ENCODE measurements at regions not wholly inside any gene's neighbourhood (a gene's known extent, or its start where the extent isn't known, plus 50 kb on each side); places are given as distances from the start of the nearest gene placed in this dataset.
A peak's percentile ranks its signal among the peaks of the same experiment; 100 is the strongest.

GRCh38 chrX:9324676-9325075 lies 140.2 kb upstream of the TBL1X start:
- DNase-seq (no peak), ATAC-seq (no peak)
- H3K9me3 ChIP-seq = no peaks in the 10 kb centered on the region
- intact Hi-C loops (cut with DNase I, micrococcal nuclease) = no loop called here
- no peak overlapping the region for H3K4me3 ChIP-seq
- H3K36me3 ChIP-seq (ENCODE audit: low read depth) = no peaks in the 10 kb centered on the region
- H3K4me1 ChIP-seq (ENCODE audit: low read depth) = no peaks in the 10 kb centered on the region
- TF ChIP-seq, protein P1, sequence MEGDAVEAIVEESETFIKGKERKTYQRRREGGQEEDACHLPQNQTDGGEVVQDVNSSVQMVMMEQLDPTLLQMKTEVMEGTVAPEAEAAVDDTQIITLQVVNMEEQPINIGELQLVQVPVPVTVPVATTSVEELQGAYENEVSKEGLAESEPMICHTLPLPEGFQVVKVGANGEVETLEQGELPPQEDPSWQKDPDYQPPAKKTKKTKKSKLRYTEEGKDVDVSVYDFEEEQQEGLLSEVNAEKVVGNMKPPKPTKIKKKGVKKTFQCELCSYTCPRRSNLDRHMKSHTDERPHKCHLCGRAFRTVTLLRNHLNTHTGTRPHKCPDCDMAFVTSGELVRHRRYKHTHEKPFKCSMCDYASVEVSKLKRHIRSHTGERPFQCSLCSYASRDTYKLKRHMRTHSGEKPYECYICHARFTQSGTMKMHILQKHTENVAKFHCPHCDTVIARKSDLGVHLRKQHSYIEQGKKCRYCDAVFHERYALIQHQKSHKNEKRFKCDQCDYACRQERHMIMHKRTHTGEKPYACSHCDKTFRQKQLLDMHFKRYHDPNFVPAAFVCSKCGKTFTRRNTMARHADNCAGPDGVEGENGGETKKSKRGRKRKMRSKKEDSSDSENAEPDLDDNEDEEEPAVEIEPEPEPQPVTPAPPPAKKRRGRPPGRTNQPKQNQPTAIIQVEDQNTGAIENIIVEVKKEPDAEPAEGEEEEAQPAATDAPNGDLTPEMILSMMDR (IDR thresholded peaks at IDR 0.05) = no peak

DNA sequence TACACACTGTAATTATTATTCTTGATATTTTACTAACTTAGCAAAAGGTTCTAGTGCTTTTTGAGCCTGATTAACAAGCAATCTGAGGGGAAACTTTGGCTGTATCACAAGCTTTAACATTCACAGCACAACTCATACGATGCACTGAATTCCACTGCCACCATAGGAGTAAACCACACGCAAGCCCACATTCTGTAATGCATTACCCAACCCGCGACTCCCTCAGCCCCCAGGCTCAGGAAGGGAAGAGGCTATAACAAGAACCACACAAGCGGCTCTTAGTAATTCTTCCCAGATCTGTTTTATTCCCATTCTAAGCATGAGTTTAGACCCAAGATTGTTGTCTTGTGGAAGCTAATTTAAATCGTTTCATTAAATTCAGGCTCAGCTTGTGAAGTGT lies 138.5 kb upstream of the TBL1X start:
- intact Hi-C loops (cut with DNase I, micrococcal nuclease) = no loop called here
- Histone ChIP-seq H3K4me3 (no peak overlapping the region), H3K36me3 (ENCODE audit: low read depth) (no peaks in the 10 kb centered on the region), H3K9me3 (no peaks in the 10 kb centered on the region), H3K4me1 (ENCODE audit: low read depth) (no peaks in the 10 kb centered on the region)
- DNase-seq (no peak), ATAC-seq (no peak)
- TF ChIP-seq, protein P1 (IDR thresholded peaks at IDR 0.05) = no peak

DNA sequence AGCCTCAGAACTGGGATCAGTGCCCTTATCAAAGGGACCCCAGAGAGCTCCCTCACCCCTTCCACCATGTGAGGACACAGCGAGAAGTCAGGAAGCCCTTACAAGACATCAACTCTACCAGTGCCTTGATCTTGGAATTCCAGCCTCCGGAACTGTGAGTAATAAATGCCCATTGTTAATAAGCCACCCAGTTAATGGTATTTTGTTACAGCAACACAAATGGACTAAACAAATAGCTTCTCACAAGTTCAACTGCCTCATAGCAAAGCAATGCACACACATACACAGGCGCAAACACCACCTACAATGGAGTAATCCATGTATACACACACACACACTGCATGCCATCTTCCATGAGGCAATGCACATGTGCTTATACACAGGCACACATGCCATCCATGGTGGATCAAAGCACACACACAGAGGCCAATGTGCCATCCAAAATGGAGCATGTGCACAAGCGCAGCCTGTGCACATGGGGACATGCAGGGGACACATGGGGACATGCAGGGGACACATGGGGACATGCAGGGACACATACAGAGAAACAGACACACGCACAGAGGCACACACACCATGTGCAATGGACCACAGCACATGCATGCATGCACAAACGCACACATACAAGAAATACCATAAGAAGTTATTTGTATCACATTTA lies 137.6 kb upstream of the TBL1X start:
- H3K4me1 ChIP-seq (ENCODE audit: low read depth) = no peaks in the 10 kb centered on the region
- TF ChIP-seq, protein P1 (IDR thresholded peaks at IDR 0.05) = no peak
- no peak for ATAC-seq
- H3K4me3 ChIP-seq = no peak overlapping the region
- intact Hi-C loops (cut with DNase I, micrococcal nuclease) = no loop called here
- no peak for DNase-seq
- no peaks in the 10 kb centered on the region for H3K9me3 ChIP-seq
- H3K36me3 ChIP-seq (ENCODE audit: low read depth) = no peaks in the 10 kb centered on the region

GRCh38 chrX:9327747-9328145 lies 137.1 kb upstream of the TBL1X start:
- no peaks in the 10 kb centered on the region for H3K4me1 ChIP-seq (ENCODE audit: low read depth)
- no peaks in the 10 kb centered on the region for H3K36me3 ChIP-seq (ENCODE audit: low read depth)
- TF ChIP-seq, protein P1 (IDR thresholded peaks at IDR 0.05) = no peak
- no peak for DNase-seq
- no peak for ATAC-seq
- H3K4me3 ChIP-seq = no peak overlapping the region
- intact Hi-C loops (cut with DNase I, micrococcal nuclease) = no loop called here
- H3K9me3 ChIP-seq = no peaks in the 10 kb centered on the region

DNA sequence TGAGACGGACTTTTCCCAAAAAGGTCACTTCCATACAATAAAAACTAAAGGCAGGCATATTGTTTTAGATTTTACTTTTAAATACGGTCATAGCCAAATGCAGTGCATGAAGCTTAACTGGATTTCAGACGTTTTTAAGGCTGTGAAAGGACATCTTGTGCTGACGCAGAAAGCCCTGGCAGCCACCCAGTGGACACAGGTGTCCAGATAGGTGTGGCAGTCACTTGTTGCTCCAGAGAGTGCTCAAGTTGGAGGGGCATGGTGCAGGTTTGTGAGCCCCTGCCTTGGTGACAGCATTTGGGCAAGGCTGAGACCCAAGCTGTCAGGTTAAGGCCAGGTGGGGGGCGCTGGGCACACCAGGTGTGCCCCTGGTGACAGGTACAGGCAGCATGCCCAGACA lies 135.8 kb upstream of the TBL1X start:
- H3K36me3 ChIP-seq (ENCODE audit: low read depth) = no peaks in the 10 kb centered on the region
- no peak for DNase-seq
- H3K4me3 ChIP-seq = no peak overlapping the region
- no peaks in the 10 kb centered on the region for H3K9me3 ChIP-seq
- no peaks in the 10 kb centered on the region for H3K4me1 ChIP-seq (ENCODE audit: low read depth)
- intact Hi-C loops (cut with DNase I, micrococcal nuclease) = no loop called here
- ATAC-seq = peak; percentile 35
- TF ChIP-seq, protein P1 (IDR thresholded peaks at IDR 0.05) = no peak

Data from mucosa of descending colon (tissue), 3 donors.